K562 (cell line): ENCODE measurements at regions not wholly inside any gene's neighbourhood (a gene's known extent, or its start where the extent isn't known, plus 50 kb on each side); places are given as distances from the start of the nearest gene placed in this dataset.

Experiments
- AFF4 ChIP-seq: sonication (generic); formaldehyde crosslinking; IDR thresholded peaks from 2 replicates; pipeline ENCODE4 v1.8.0; 2023; ENCODE audit warnings: mild to moderate bottlenecking, missing genetic modification reagents
- CREB3L1 ChIP-seq: fragments of 450-650 bp; IDR thresholded peaks from 2 replicates; pipeline ENCODE4 v1.6.1; 2014; ENCODE audit warnings: low read depth, mild to moderate bottlenecking, moderate library complexity, borderline replicate concordance
- ESRRA ChIP-seq: fragments of 450-650 bp; IDR thresholded peaks from 2 replicates; pipeline ENCODE4 v1.6.1; 2014; ENCODE audit warnings: low read depth, mild to moderate bottlenecking, moderate library complexity, borderline replicate concordance
- FOXJ2 ChIP-seq: fragments of 200-800 bp; sonication (Bioruptor generic); IDR thresholded peaks from 2 replicates; pipeline ENCODE4 v1.6.1; 2016; ENCODE audit warnings: missing genetic modification characterization, missing compliant biosample characterization
- MAZ ChIP-seq, 2 experiments: fragments of 450-650 bp in 1 of 2; sonication (generic) in 1 of 2; formaldehyde crosslinking; IDR thresholded peaks in 1 of 2; conservative IDR thresholded peaks in 1 of 2; 2 replicates each; pipeline versions ENCODE4 v1.4.0 to v1.5.0; 2020; ENCODE audit warnings: mild to moderate bottlenecking in 1 of 2, missing genetic modification reagents in 1 of 2
- MCM5 ChIP-seq: fragments of 450-650 bp; IDR thresholded peaks from 2 replicates; pipeline ENCODE4 v1.6.1; 2016; ENCODE audit warnings: low read depth
- MEF2D ChIP-seq: conservative IDR thresholded peaks from 2 replicates; pipeline ENCODE4 v1.6.1; 2016; ENCODE audit warnings: low read depth, missing genetic modification characterization, missing compliant biosample characterization
- NCOA1 ChIP-seq: fragments of 450-650 bp; IDR thresholded peaks from 2 replicates; pipeline ENCODE4 v1.6.1; 2016; ENCODE audit warnings: low read depth

DNA sequence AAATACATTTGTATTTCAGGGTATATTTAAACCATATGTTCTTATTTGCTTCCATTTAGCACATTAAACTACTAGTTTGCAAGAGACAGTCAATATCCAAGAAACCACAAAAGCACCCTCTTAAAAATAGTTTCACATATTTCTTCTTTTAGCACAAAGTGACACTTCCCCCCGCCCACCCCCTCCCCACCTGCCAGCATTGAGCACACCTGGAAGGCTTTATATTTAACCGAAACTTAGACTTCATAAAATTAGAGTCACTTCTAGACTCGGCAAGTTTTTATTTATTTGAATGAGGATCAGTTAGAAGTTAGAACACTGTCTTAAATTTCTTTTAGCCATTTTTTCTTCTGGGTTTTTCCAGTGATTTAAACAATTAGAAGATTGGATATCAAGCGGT, 355.9 kb upstream of the FIGN start (continued):
- no peak for TF ChIP-seq FOXJ2 (tag)
- TF ChIP-seq ESRRA, result no peak
- TF ChIP-seq MEF2D, result no peak
- no peak for TF ChIP-seq MCM5
- TF ChIP-seq NCOA1, result no peak
- no peak for TF ChIP-seq MAZ (CRISPR knock-in tag; conservative IDR thresholded peaks at IDR 0.05 in 1 of 2, IDR thresholded peaks at IDR 0.05 in 1 of 2)
- no peak for TF ChIP-seq AFF4
- no peak for TF ChIP-seq CREB3L1
